Progenitor cell of endocrine pancreas (in vitro differentiated cells): ENCODE measurements at regions not wholly inside any gene's neighbourhood (a gene's known extent, or its start where the extent isn't known, plus 50 kb on each side); places are given as distances from the start of the nearest gene placed in this dataset.

Experiments used
- DNase-seq: peaks from one replicate; pipeline ENCODE4 v3.0.0; 2021; ENCODE audit warnings: low spot score; ENCODE audit not compliant: unreplicated experiment
- H3K27ac Mint-ChIP-seq: 2 replicates; pipeline ENCODE4 v1.8.0; 2021; ENCODE audit warnings: mild to moderate bottlenecking, moderate library complexity, mixed read lengths
- H3K27me3 Mint-ChIP-seq: 2 replicates; pipeline ENCODE4 v1.8.0; 2021; ENCODE audit warnings: mixed read lengths
- H3K36me3 Mint-ChIP-seq: 2 replicates; pipeline ENCODE4 v1.8.0; 2022; ENCODE audit warnings: mixed read lengths; ENCODE audit not compliant: insufficient read depth
- H3K4me1 Mint-ChIP-seq: 2 replicates; pipeline ENCODE4 v1.8.0; 2021; ENCODE audit warnings: low read depth, mixed read lengths
- H3K4me3 Mint-ChIP-seq: 2 replicates; pipeline ENCODE4 v1.8.0; 2021; ENCODE audit warnings: low read depth, mild to moderate bottlenecking, moderate library complexity, mixed read lengths
- H3K9me3 Mint-ChIP-seq: 2 replicates; pipeline ENCODE4 v1.8.0; 2021; ENCODE audit warnings: low read depth, mixed read lengths
- CTCF ChIP-seq: fragments of 200-600 bp; sonication (generic); IDR thresholded peaks from one replicate; pipeline ENCODE4 v1.5.0; 2021; ENCODE audit warnings: antibody characterized with exemption, mild to moderate bottlenecking; ENCODE audit not compliant: unreplicated experiment

- TF ChIP-seq CTCF: no peak
- no peaks in the 10 kb centered on the region for H3K27me3 Mint-ChIP-seq
- H3K36me3 Mint-ChIP-seq: peaks cover 30% of the 10 kb centered on the region
- no peak for DNase-seq
- no peaks in the 10 kb centered on the region for H3K9me3 Mint-ChIP-seq
- H3K4me3 Mint-ChIP-seq: no peak overlapping the region
- no peak overlapping the region for H3K27ac Mint-ChIP-seq
- no peaks in the 10 kb centered on the region for H3K4me1 Mint-ChIP-seq
These were observed 118.4 kb downstream of the PTPRS start for GRCh38 chr19:5222178-5222577.

GRCh38 chr19:5220866-5221265, 119.7 kb downstream of the PTPRS start:
- Mint-ChIP-seq H3K9me3 (no peaks in the 10 kb centered on the region), H3K36me3 (peaks cover 37% of the 10 kb centered on the region), H3K27me3 (no peaks in the 10 kb centered on the region), H3K27ac (no peak overlapping the region), H3K4me3 (no peak overlapping the region), H3K4me1 (no peaks in the 10 kb centered on the region)
- TF ChIP-seq CTCF: no peak
- no peak for DNase-seq

GRCh38 chr19:5220361-5220760, 120.3 kb downstream of the PTPRS start:
- Mint-ChIP-seq H3K4me1 (no peaks in the 10 kb centered on the region), H3K27me3 (no peaks in the 10 kb centered on the region), H3K4me3 (no peak overlapping the region), H3K9me3 (no peaks in the 10 kb centered on the region), H3K36me3 (peaks cover 37% of the 10 kb centered on the region), H3K27ac (peak overlapping the region; percentile 59)
- DNase-seq: no peak
- no peak for TF ChIP-seq CTCF

GRCh38 chr19:5219551-5220304, 120.9 kb downstream of the PTPRS start:
- H3K36me3 Mint-ChIP-seq: peaks cover 42% of the 10 kb centered on the region
- DNase-seq: no peak
- H3K4me1 Mint-ChIP-seq: no peaks in the 10 kb centered on the region
- no peak overlapping the region for H3K27ac Mint-ChIP-seq
- no peak overlapping the region for H3K4me3 Mint-ChIP-seq
- TF ChIP-seq CTCF: no peak
- no peaks in the 10 kb centered on the region for H3K27me3 Mint-ChIP-seq
- H3K9me3 Mint-ChIP-seq: no peaks in the 10 kb centered on the region

GRCh38 chr19:5218963-5219530, 121.6 kb downstream of the PTPRS start:
- Mint-ChIP-seq H3K9me3 (no peaks in the 10 kb centered on the region), H3K4me3 (no peak overlapping the region), H3K4me1 (no peaks in the 10 kb centered on the region), H3K27ac (peak overlapping the region; percentile 56), H3K36me3 (peaks cover 45% of the 10 kb centered on the region), H3K27me3 (no peaks in the 10 kb centered on the region)
- DNase-seq: no peak
- TF ChIP-seq CTCF: no peak
